Spleen (tissue), 7 donors: ENCODE measurements at regions not wholly inside any gene's neighbourhood (a gene's known extent, or its start where the extent isn't known, plus 50 kb on each side); places are given as distances from the start of the nearest gene placed in this dataset.

Experiments used
- POLR2A ChIP-seq, 3 donors: fragments of 450-650 bp; IDR thresholded peaks; one replicate each; pipeline ENCODE4 v1.5.1; 2017; ENCODE audit warnings: antibody characterized with exemption in 3 of 3, mild to moderate bottlenecking in 1 of 3
- TF ChIP-seq, protein P1 (sequence below), 11 experiments: fragments of 200-600 bp in 7 of 11; fragments of 450-650 bp in 4 of 11; sonication (generic) in 4 of 11; IDR thresholded peaks in 8 of 11; conservative IDR thresholded peaks in 3 of 11; 1 replicate in 7 of 11; 2 replicates in 4 of 11; pipeline versions ENCODE4 v1.4.0 to v1.8.0; 2016 to 2021; ENCODE audit warnings: antibody characterized with exemption in 11 of 11, inconsistent platforms in 4 of 11, mild to moderate bottlenecking in 1 of 11
- donor health status: DM: no; HTN: no; CAD: no; lungs with moderate emphysema.
- donor health status: DM: no; HTN: no; CAD: no.
- donor health status: DM: no; HTN: no; CAD: no.

DNA sequence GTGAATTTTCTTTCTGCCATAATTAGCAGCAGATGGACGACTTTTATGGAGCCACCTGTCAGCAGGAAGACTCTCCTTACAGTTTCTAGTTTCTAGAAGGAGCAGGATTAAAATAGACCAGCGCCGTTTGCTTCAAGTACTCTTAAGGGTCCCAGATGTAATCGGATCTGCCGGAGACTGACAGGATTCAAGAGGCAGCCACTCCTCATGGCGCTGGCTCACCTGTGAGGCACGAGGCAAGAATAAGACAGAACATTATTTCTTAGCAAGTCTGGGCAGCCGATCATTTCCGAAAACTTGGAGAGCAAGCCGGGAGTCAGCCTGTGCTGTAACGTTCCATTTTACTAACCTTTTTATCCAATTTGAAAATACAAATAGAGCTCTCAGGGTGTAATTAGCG is 410.4 kb upstream of the RORA start:
- TF ChIP-seq, protein P1, sequence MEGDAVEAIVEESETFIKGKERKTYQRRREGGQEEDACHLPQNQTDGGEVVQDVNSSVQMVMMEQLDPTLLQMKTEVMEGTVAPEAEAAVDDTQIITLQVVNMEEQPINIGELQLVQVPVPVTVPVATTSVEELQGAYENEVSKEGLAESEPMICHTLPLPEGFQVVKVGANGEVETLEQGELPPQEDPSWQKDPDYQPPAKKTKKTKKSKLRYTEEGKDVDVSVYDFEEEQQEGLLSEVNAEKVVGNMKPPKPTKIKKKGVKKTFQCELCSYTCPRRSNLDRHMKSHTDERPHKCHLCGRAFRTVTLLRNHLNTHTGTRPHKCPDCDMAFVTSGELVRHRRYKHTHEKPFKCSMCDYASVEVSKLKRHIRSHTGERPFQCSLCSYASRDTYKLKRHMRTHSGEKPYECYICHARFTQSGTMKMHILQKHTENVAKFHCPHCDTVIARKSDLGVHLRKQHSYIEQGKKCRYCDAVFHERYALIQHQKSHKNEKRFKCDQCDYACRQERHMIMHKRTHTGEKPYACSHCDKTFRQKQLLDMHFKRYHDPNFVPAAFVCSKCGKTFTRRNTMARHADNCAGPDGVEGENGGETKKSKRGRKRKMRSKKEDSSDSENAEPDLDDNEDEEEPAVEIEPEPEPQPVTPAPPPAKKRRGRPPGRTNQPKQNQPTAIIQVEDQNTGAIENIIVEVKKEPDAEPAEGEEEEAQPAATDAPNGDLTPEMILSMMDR (IDR thresholded peaks at IDR 0.05 in 8 of 11, conservative IDR thresholded peaks at IDR 0.05 in 3 of 11), result no peak
- TF ChIP-seq POLR2A (IDR thresholded peaks at IDR 0.05), result no peak
